ENCODE measurements at regions not wholly inside any gene's neighbourhood (a gene's known extent, or its start where the extent isn't known, plus 50 kb on each side); places are given as distances from the start of the nearest gene placed in this dataset.

GRCh38 chr5:66234241-66234640, 90.1 kb downstream of the SREK1 start:
- Histone ChIP-seq H3K36me3 (replicated peaks in 1 of 2; ENCODE audit: control insufficient read depth in 2 of 2, insufficient read depth in 2 of 2, low read length in 2 of 2) (no peaks in the 10 kb centered on the region), H2BK12ac (ENCODE audit: low read length) (no peak overlapping the region), H3K14ac (ENCODE audit: low read length) (no peak overlapping the region), H2AFZ (ENCODE audit: low read length) (peak overlapping the region; percentile 28), H3K79me1 (ENCODE audit: low read depth, low read length) (no peaks in the 10 kb centered on the region), H3K9me3 (replicated peaks in 1 of 2; ENCODE audit: control insufficient read depth in 2 of 2, insufficient read depth in 1 of 2, low read depth in 1 of 2, low read length in 2 of 2) (peaks cover 0 to 4% of the 10 kb centered on the region in 2 donors), H4K8ac (ENCODE audit: low read depth, low read length) (no peak overlapping the region), H2AK5ac (ENCODE audit: low read depth, low read length) (peak overlapping the region; percentile 7), H2BK15ac (ENCODE audit: low read length) (no peak overlapping the region), H3K4me1 (ENCODE audit: control insufficient read depth in 2 of 2, insufficient read depth in 1 of 2, low read depth in 1 of 2, low read length in 2 of 2) (peaks cover 2 to 3% of the 10 kb centered on the region in 2 donors), H3K27me3 (ENCODE audit: control insufficient read depth in 3 of 3, insufficient read depth in 3 of 3, low read depth in 1 of 3, low read length in 3 of 3) (no peaks in the 10 kb centered on the region), H3K4me3 (ENCODE audit: low read length in 2 of 2) (no peak overlapping the region), H3K27ac (replicated peaks; ENCODE audit: low read length) (no peak overlapping the region), H3K4me2 (ENCODE audit: insufficient read depth, low read length, poor library complexity, severe bottlenecking) (no peak overlapping the region), H3K9ac (ENCODE audit: low read depth, low read length, poor library complexity) (no peak overlapping the region), H3K23ac (ENCODE audit: low read depth, low read length, poor library complexity) (no peak overlapping the region), H4K91ac (ENCODE audit: low read depth, low read length, poor library complexity) (no peak overlapping the region), H2BK5ac (ENCODE audit: low read length) (no peak overlapping the region), H2BK120ac (ENCODE audit: low read depth, low read length) (no peak overlapping the region), H3K18ac (ENCODE audit: low read length) (no peak overlapping the region), H3K4ac (ENCODE audit: low read length) (no peak overlapping the region)
- no CpG with 5 or more reads among the region's 8 CpGs for WGBS, 2 donors (ENCODE audit: extremely low coverage in 2 of 2, insufficient read length in 2 of 2, insufficient replicate concordance in 1 of 2)
- no peak for DNase-seq (ENCODE audit: low spot score)

DNA sequence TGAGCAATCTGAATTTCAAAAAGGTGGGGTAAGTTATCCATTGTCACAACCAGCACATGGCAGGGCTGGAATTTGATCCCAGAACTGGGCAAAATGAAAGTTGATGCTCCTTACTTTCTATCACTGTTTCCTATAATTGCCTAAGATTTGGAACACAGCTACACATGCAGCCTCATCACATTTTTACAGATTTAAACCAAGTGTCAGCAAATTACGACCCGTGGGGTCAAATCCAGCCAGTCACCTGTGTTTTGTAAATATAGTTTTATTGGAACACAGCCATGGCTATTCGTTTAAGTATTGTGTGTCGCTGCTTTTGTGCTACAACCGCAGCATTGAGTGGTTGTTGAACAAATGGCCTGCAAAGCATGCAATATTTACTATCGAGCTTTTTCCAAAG, 94.3 kb downstream of the SREK1 start:
- Histone ChIP-seq H3K4me2 (ENCODE audit: insufficient read depth, low read length, poor library complexity, severe bottlenecking) (no peak overlapping the region), H4K8ac (ENCODE audit: low read depth, low read length) (no peak overlapping the region), H3K27me3 (ENCODE audit: control insufficient read depth in 3 of 3, insufficient read depth in 3 of 3, low read depth in 1 of 3, low read length in 3 of 3) (no peaks in the 10 kb centered on the region), H3K4me3 (ENCODE audit: low read length in 2 of 2) (no peak overlapping the region), H2BK15ac (ENCODE audit: low read length) (no peak overlapping the region), H3K27ac (replicated peaks; ENCODE audit: low read length) (no peak overlapping the region), H2BK120ac (ENCODE audit: low read depth, low read length) (no peak overlapping the region), H3K4ac (ENCODE audit: low read length) (no peak overlapping the region), H3K9me3 (replicated peaks in 1 of 2; ENCODE audit: control insufficient read depth in 2 of 2, insufficient read depth in 1 of 2, low read depth in 1 of 2, low read length in 2 of 2) (peaks cover 0 to 2% of the 10 kb centered on the region in 2 donors), H3K9ac (ENCODE audit: low read depth, low read length, poor library complexity) (no peak overlapping the region), H2BK12ac (ENCODE audit: low read length) (no peak overlapping the region), H3K79me1 (ENCODE audit: low read depth, low read length) (no peaks in the 10 kb centered on the region), H3K36me3 (replicated peaks in 1 of 2; ENCODE audit: control insufficient read depth in 2 of 2, insufficient read depth in 2 of 2, low read length in 2 of 2) (no peaks in the 10 kb centered on the region), H3K14ac (ENCODE audit: low read length) (no peak overlapping the region), H2BK5ac (ENCODE audit: low read length) (no peak overlapping the region), H3K4me1 (ENCODE audit: control insufficient read depth in 2 of 2, insufficient read depth in 1 of 2, low read depth in 1 of 2, low read length in 2 of 2) (peaks cover 3 to 17% of the 10 kb centered on the region in 2 donors), H2AFZ (ENCODE audit: low read length) (no peak overlapping the region), H3K23ac (ENCODE audit: low read depth, low read length, poor library complexity) (no peak overlapping the region), H3K18ac (ENCODE audit: low read length) (no peak overlapping the region), H2AK5ac (ENCODE audit: low read depth, low read length) (no peak overlapping the region), H4K91ac (ENCODE audit: low read depth, low read length, poor library complexity) (no peak overlapping the region)
- WGBS, 2 donors (ENCODE audit: extremely low coverage in 2 of 2, insufficient read length in 2 of 2, insufficient replicate concordance in 1 of 2): no CpG with 5 or more reads among the region's 6 CpGs
- no peak for DNase-seq (ENCODE audit: low spot score)

GRCh38 chr5:66239034-66239433, 94.9 kb downstream of the SREK1 start:
- no peak overlapping the region for H4K91ac ChIP-seq (ENCODE audit: low read depth, low read length, poor library complexity)
- no peak overlapping the region for H3K27ac ChIP-seq (replicated peaks; ENCODE audit: low read length)
- H2BK12ac ChIP-seq (ENCODE audit: low read length): no peak overlapping the region
- H3K4me3 ChIP-seq (ENCODE audit: low read length in 2 of 2): no peak overlapping the region
- no peaks in the 10 kb centered on the region for H3K36me3 ChIP-seq (replicated peaks in 1 of 2; ENCODE audit: control insufficient read depth in 2 of 2, insufficient read depth in 2 of 2, low read length in 2 of 2)
- H3K4me1 ChIP-seq (ENCODE audit: control insufficient read depth in 2 of 2, insufficient read depth in 1 of 2, low read depth in 1 of 2, low read length in 2 of 2): peaks cover 3 to 17% of the 10 kb centered on the region in 2 donors
- no peak overlapping the region for H2BK15ac ChIP-seq (ENCODE audit: low read length)
- DNase-seq (ENCODE audit: low spot score): no peak
- no CpG with 5 or more reads among the region's 1 CpG for WGBS, 2 donors (ENCODE audit: extremely low coverage in 2 of 2, insufficient read length in 2 of 2, insufficient replicate concordance in 1 of 2)
- H3K23ac ChIP-seq (ENCODE audit: low read depth, low read length, poor library complexity): no peak overlapping the region
- no peak overlapping the region for H3K9ac ChIP-seq (ENCODE audit: low read depth, low read length, poor library complexity)
- peaks cover 0 to 2% of the 10 kb centered on the region in 2 donors for H3K9me3 ChIP-seq (replicated peaks in 1 of 2; ENCODE audit: control insufficient read depth in 2 of 2, insufficient read depth in 1 of 2, low read depth in 1 of 2, low read length in 2 of 2)
- H3K18ac ChIP-seq (ENCODE audit: low read length): no peak overlapping the region
- no peak overlapping the region for H3K14ac ChIP-seq (ENCODE audit: low read length)
- H2BK120ac ChIP-seq (ENCODE audit: low read depth, low read length): no peak overlapping the region
- no peak overlapping the region for H2AK5ac ChIP-seq (ENCODE audit: low read depth, low read length)
- no peaks in the 10 kb centered on the region for H3K27me3 ChIP-seq (ENCODE audit: control insufficient read depth in 3 of 3, insufficient read depth in 3 of 3, low read depth in 1 of 3, low read length in 3 of 3)
- H2BK5ac ChIP-seq (ENCODE audit: low read length): no peak overlapping the region
- no peak overlapping the region for H2AFZ ChIP-seq (ENCODE audit: low read length)
- no peak overlapping the region for H3K4me2 ChIP-seq (ENCODE audit: insufficient read depth, low read length, poor library complexity, severe bottlenecking)
- H3K4ac ChIP-seq (ENCODE audit: low read length): no peak overlapping the region
- H3K79me1 ChIP-seq (ENCODE audit: low read depth, low read length): no peaks in the 10 kb centered on the region
- no peak overlapping the region for H4K8ac ChIP-seq (ENCODE audit: low read depth, low read length)

DNA sequence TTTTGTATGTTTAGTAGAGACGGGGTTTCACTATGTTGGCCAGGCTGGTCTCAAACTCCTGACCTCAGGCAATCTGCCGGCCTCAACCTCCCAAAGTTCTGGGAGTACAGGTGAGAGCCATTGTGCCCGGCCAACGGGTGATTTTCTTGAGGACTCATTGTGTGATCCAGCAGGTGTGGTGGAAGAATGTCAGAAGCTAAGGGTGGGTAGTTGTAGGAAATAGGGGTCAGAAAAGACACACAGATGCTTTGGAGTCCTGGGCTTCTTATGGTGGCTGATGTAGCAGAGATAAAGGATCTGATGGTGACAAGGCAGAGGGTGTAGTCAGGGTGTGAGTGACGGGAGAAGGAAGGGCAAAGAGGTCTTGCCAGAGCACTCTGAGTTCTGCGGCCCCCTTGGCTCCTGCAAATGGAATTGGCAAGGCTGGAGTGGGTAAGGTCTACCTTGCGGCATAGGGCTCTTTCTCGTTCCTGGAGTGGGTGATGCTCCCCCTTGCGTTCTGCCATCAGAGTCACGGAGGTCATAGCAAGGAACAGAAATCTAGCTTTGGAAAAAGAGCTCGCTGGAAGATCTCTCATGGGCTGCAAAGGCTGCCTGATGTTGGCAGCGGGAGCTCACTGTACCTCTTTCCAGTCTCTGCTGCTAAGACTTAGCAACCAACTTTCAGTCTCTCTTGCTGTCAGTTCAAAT, 97.2 kb downstream of the SREK1 start:
- no peaks in the 10 kb centered on the region for H3K36me3 ChIP-seq (replicated peaks in 1 of 2; ENCODE audit: control insufficient read depth in 2 of 2, insufficient read depth in 2 of 2, low read length in 2 of 2)
- H2BK15ac ChIP-seq (ENCODE audit: low read length): no peak overlapping the region
- DNase-seq (ENCODE audit: low spot score): no peak
- no peak overlapping the region for H3K4ac ChIP-seq (ENCODE audit: low read length)
- H3K79me1 ChIP-seq (ENCODE audit: low read depth, low read length): no peaks in the 10 kb centered on the region
- no peak overlapping the region for H3K18ac ChIP-seq (ENCODE audit: low read length)
- no peaks in the 10 kb centered on the region for H3K27me3 ChIP-seq (ENCODE audit: control insufficient read depth in 3 of 3, insufficient read depth in 3 of 3, low read depth in 1 of 3, low read length in 3 of 3)
- no peak overlapping the region for H3K23ac ChIP-seq (ENCODE audit: low read depth, low read length, poor library complexity)
- H4K91ac ChIP-seq (ENCODE audit: low read depth, low read length, poor library complexity): no peak overlapping the region
- no peak overlapping the region for H2AFZ ChIP-seq (ENCODE audit: low read length)
- no CpG with 5 or more reads among the region's 12 CpGs for WGBS, 2 donors (ENCODE audit: extremely low coverage in 2 of 2, insufficient read length in 2 of 2, insufficient replicate concordance in 1 of 2)
- H3K4me3 ChIP-seq (ENCODE audit: low read length in 2 of 2): no peak overlapping the region
- no peak overlapping the region for H3K14ac ChIP-seq (ENCODE audit: low read length)
- no peak overlapping the region for H2BK5ac ChIP-seq (ENCODE audit: low read length)
- no peak overlapping the region for H4K8ac ChIP-seq (ENCODE audit: low read depth, low read length)
- H3K27ac ChIP-seq (replicated peaks; ENCODE audit: low read length): no peak overlapping the region
- no peak overlapping the region for H2BK120ac ChIP-seq (ENCODE audit: low read depth, low read length)
- no peak overlapping the region for H3K4me2 ChIP-seq (ENCODE audit: insufficient read depth, low read length, poor library complexity, severe bottlenecking)
- H2BK12ac ChIP-seq (ENCODE audit: low read length): no peak overlapping the region
- H3K9me3 ChIP-seq (replicated peaks in 1 of 2; ENCODE audit: control insufficient read depth in 2 of 2, insufficient read depth in 1 of 2, low read depth in 1 of 2, low read length in 2 of 2): peaks cover 0 to 2% of the 10 kb centered on the region in 2 donors
- H3K4me1 ChIP-seq (ENCODE audit: control insufficient read depth in 2 of 2, insufficient read depth in 1 of 2, low read depth in 1 of 2, low read length in 2 of 2): peaks cover 3 to 17% of the 10 kb centered on the region in 2 donors
- H3K9ac ChIP-seq (ENCODE audit: low read depth, low read length, poor library complexity): no peak overlapping the region
- H2AK5ac ChIP-seq (ENCODE audit: low read depth, low read length): peak overlapping the region; percentile 9

All from neuronal stem cell (in vitro differentiated cells).